BLaER1 (cell line): ENCODE measurements at regions not wholly inside any gene's neighbourhood (a gene's known extent, or its start where the extent isn't known, plus 50 kb on each side); places are given as distances from the start of the nearest gene placed in this dataset.
"Not testable (repeated sequence)": the region's sequence is repeated elsewhere in the genome, so short reads cannot be mapped to it uniquely, and the experiment has no call there.

Source experiments
- H3K27ac ChIP-seq: shearing (Covaris generic); formaldehyde crosslinking; 2 replicates; pipeline ENCODE4 v1.8.1; 2022
- H3K27me3 ChIP-seq: shearing (Covaris generic); formaldehyde crosslinking; 2 replicates; pipeline ENCODE4 v1.8.1; 2022
- H3K36me3 ChIP-seq: shearing (Covaris generic); formaldehyde crosslinking; 2 replicates; pipeline ENCODE4 v1.8.1; 2022
- H3K4me1 ChIP-seq: shearing (Covaris generic); formaldehyde crosslinking; 2 replicates; pipeline ENCODE4 v1.8.1; 2022
- H3K4me2 ChIP-seq: shearing (Covaris generic); formaldehyde crosslinking; 2 replicates; pipeline ENCODE4 v1.8.1; 2022
- H3K4me3 ChIP-seq: shearing (Covaris generic); formaldehyde crosslinking; 2 replicates; pipeline ENCODE4 v1.8.1; 2022
- H3K9ac ChIP-seq: shearing (Covaris generic); formaldehyde crosslinking; 2 replicates; pipeline ENCODE4 v1.8.1; 2022
- H3K9me3 ChIP-seq: shearing (Covaris generic); formaldehyde crosslinking; 2 replicates; pipeline ENCODE4 v1.8.1; 2022
- H4K20me1 ChIP-seq: shearing (Covaris generic); formaldehyde crosslinking; 2 replicates; pipeline ENCODE4 v1.8.1; 2022
- Cebpa-rat ChIP-seq: shearing (Covaris generic); IDR thresholded peaks from 2 replicates; pipeline ENCODE4 v1.8.1; 2022

DNA sequence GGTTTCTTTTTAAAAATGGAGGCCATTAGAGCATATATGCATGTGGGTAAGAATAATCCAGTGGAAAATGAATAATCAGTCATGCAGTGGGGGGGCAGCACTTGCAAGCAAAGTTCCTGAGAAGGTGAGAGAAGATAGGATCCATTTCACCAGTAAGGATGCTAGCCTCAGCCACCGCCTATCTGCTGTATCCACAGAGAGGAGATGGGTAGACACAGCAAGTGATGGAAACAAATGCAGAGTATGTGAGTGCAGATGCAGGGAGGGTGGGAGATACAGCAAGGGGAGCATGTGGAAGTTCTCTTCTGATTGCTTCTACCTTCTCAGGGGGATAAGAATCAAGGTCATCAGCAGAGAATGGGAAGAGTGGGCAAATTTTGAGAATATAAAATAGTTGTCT, 171.4 kb upstream of the PDE1C start:
- Histone ChIP-seq H3K4me2 (no peak overlapping the region), H3K4me1 (no peaks in the 10 kb centered on the region), H3K4me3 (no peak overlapping the region), H3K9me3 (no peaks in the 10 kb centered on the region), H3K36me3 (no peaks in the 10 kb centered on the region), H4K20me1 (no peaks in the 10 kb centered on the region), H3K27ac (no peak overlapping the region), H3K27me3 (no peaks in the 10 kb centered on the region), H3K9ac (no peak overlapping the region)
- no peak for TF ChIP-seq Cebpa-rat

DNA sequence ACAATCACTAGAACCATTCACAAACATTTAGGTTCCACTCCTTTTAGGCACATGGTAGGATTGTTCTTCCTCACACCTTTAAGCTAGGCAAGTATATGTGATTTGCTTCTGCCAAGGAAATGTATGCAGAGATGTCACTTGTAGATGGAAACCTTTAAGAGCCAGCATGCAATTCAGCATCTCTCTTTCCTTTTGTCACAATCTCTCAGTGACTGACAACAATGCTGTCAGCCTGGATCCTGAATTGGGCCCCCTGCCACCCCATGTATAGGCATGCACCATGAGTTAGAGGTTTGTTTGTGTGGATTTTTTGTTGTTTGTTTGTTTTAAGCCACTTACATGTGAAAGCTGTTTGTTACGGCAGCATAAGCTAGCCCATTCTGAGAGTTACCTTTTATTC, 169.6 kb upstream of the PDE1C start:
- no peak overlapping the region for H3K4me3 ChIP-seq
- TF ChIP-seq Cebpa-rat, result no peak
- no peak overlapping the region for H3K4me2 ChIP-seq
- H3K27me3 ChIP-seq, result no peaks in the 10 kb centered on the region
- no peak overlapping the region for H3K27ac ChIP-seq
- no peaks in the 10 kb centered on the region for H3K36me3 ChIP-seq
- H4K20me1 ChIP-seq, result no peaks in the 10 kb centered on the region
- H3K9me3 ChIP-seq, result peaks cover 5% of the 10 kb centered on the region; the same call in 1 of the 2 replicates
- no peak overlapping the region for H3K9ac ChIP-seq
- H3K4me1 ChIP-seq, result no peaks in the 10 kb centered on the region

- no peaks in the 10 kb centered on the region for H3K36me3 ChIP-seq
- H3K27ac ChIP-seq, result no peak overlapping the region
- peaks cover 7% of the 10 kb centered on the region; the same call in 1 of the 2 replicates for H3K9me3 ChIP-seq
- no peak for TF ChIP-seq Cebpa-rat
- no peak overlapping the region for H3K9ac ChIP-seq
- H3K27me3 ChIP-seq, result no peaks in the 10 kb centered on the region
- H4K20me1 ChIP-seq, result no peaks in the 10 kb centered on the region
- H3K4me2 ChIP-seq, result no peak overlapping the region
- H3K4me1 ChIP-seq, result no peaks in the 10 kb centered on the region
- no peak overlapping the region for H3K4me3 ChIP-seq
These were observed 158.4 kb upstream of the PDE1C start for GRCh38 chr7:32228601-32229000.

GRCh38 chr7:32227746-32228145, 157.5 kb upstream of the PDE1C start:
- Histone ChIP-seq H3K9me3 (peaks cover 7% of the 10 kb centered on the region; the same call in 1 of the 2 replicates), H3K4me3 (no peak overlapping the region), H3K9ac (no peak overlapping the region), H3K27ac (no peak overlapping the region), H3K27me3 (no peaks in the 10 kb centered on the region), H4K20me1 (no peaks in the 10 kb centered on the region), H3K4me1 (no peaks in the 10 kb centered on the region), H3K36me3 (no peaks in the 10 kb centered on the region), H3K4me2 (no peak overlapping the region)
- TF ChIP-seq Cebpa-rat, result no peak

- Histone ChIP-seq H3K9ac (no peak overlapping the region), H3K27me3 (no peaks in the 10 kb centered on the region), H3K4me2 (no peak overlapping the region), H3K4me3 (no peak overlapping the region), H4K20me1 (no peaks in the 10 kb centered on the region), H3K4me1 (no peaks in the 10 kb centered on the region), H3K9me3 (peaks cover 7% of the 10 kb centered on the region; the same call in 1 of the 2 replicates), H3K27ac (no peak overlapping the region), H3K36me3 (no peaks in the 10 kb centered on the region)
- no peak for TF ChIP-seq Cebpa-rat
These were observed 154.1 kb upstream of the PDE1C start for GRCh38 chr7:32224276-32224675.

DNA sequence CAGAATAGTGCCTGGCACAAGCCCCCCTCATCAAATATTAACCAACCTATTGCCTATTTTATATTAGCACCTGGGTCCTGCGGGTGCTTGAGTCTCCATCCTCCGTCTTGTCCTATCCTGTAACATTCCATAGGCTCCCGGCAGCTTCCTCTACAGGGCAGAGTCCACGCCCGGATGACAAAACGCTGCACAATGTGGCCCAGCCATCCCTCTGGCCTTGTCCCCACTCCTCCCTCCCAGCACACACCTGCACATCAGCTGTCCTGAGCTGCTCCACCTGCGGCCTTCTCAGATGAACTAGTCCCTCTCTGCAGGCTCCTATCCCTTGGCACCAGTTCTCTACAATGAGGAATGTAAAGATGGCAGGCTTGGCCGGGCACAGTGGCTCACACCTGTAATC, 153.5 kb upstream of the PDE1C start:
- H3K9ac ChIP-seq, result no peak overlapping the region
- H3K27ac ChIP-seq, result no peak overlapping the region
- H3K27me3 ChIP-seq, result no peaks in the 10 kb centered on the region
- no peaks in the 10 kb centered on the region for H4K20me1 ChIP-seq
- no peak for TF ChIP-seq Cebpa-rat
- H3K9me3 ChIP-seq, result peaks cover 7% of the 10 kb centered on the region; the same call in 1 of the 2 replicates
- H3K36me3 ChIP-seq, result no peaks in the 10 kb centered on the region
- no peak overlapping the region for H3K4me2 ChIP-seq
- no peaks in the 10 kb centered on the region for H3K4me1 ChIP-seq
- no peak overlapping the region for H3K4me3 ChIP-seq

DNA sequence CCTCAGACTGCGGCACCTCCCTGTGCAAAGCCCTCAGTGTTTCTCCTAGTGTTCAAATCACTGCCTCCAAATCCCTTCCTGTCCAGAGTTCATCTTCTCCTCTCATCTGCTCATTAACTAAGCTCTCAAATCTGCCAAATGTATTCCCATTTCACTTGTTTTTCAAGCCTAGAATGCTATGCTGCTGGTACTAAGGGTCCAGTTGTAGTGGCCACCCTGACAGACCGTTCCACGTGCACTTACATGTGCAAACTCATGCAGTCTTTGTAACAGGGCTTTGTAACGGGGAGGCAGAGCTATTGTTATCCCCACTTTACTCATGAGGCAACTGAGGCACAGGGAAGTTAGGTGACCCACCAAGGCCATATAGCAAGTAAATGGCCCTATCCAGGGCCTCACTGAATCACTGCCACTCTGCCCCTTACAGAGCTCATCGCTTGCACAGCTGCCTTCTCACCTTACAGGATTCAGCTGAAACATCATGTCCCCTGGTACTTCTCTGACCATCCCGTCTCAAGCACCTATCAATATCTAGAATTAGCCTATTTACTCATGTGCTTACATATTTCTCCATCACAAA, 153.0 kb upstream of the PDE1C start:
- H3K27ac ChIP-seq, result no peak overlapping the region
- no peak overlapping the region for H3K9ac ChIP-seq
- H3K4me3 ChIP-seq, result no peak overlapping the region
- H3K4me2 ChIP-seq, result no peak overlapping the region
- H3K36me3 ChIP-seq, result no peaks in the 10 kb centered on the region
- no peaks in the 10 kb centered on the region for H3K27me3 ChIP-seq
- peaks cover 7% of the 10 kb centered on the region; the same call in 1 of the 2 replicates for H3K9me3 ChIP-seq
- no peaks in the 10 kb centered on the region for H4K20me1 ChIP-seq
- H3K4me1 ChIP-seq, result no peaks in the 10 kb centered on the region
- TF ChIP-seq Cebpa-rat, result no peak

DNA sequence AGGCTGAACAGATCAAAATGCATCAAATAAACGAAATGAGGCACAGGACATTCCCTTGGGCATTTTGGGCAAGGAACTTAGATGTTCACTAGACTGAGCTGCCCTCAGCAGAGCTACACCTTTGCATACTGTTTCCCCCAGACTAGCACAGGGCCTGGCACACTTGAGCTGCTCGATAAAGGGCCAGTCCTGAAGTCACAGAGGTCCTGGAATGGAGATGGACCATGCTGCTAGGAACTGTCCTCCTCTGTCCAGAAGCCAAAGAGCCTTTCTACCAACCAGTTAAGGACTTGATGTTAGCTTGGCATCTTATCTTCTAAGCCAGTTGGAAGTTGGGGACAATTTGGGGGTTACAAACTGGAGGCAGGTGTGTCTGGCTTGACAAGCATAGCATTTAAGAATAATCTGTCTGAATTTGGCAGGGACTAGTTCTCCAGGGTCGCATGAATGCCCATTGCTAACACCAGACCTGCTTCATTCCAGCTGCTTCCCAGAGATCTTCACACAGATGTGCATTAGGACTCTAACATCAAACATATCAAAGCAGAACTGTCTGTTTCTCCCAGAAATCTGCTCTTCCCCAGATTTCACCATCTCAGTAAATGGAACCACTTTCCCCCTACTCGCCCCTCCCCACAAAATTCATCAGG, 152.2 kb upstream of the PDE1C start:
- Histone ChIP-seq H3K9ac (no peak overlapping the region), H3K4me1 (no peaks in the 10 kb centered on the region), H4K20me1 (no peaks in the 10 kb centered on the region), H3K36me3 (no peaks in the 10 kb centered on the region), H3K27ac (no peak overlapping the region), H3K27me3 (no peaks in the 10 kb centered on the region), H3K4me2 (no peak overlapping the region), H3K4me3 (no peak overlapping the region), H3K9me3 (no peaks in the 10 kb centered on the region)
- TF ChIP-seq Cebpa-rat, result no peak

DNA sequence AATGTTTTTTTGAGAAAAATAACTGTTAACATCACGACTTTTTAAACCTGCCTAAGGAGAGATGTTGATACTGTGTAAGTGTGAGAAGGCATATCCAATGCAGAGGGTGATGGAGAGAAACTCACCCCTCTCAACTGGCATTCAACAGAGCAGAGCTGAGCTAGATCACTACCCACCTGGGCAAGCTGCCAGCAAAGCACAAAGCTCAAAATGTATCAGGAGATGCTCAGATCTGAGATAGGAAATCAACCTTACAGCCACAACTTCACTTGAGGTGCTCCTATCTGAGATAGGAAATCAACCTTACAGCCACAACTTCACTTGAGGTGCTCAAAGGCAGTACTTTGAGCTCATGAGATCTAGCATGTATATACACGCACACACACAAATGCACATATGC, 151.5 kb upstream of the PDE1C start:
- Histone ChIP-seq H3K4me3 (no peak overlapping the region), H3K4me2 (no peak overlapping the region), H4K20me1 (no peaks in the 10 kb centered on the region), H3K9ac (no peak overlapping the region), H3K27ac (no peak overlapping the region), H3K9me3 (no peaks in the 10 kb centered on the region), H3K36me3 (no peaks in the 10 kb centered on the region), H3K4me1 (no peaks in the 10 kb centered on the region), H3K27me3 (no peaks in the 10 kb centered on the region)
- no peak for TF ChIP-seq Cebpa-rat

GRCh38 chr7:32221056-32221455, 150.8 kb upstream of the PDE1C start:
- no peaks in the 10 kb centered on the region for H4K20me1 ChIP-seq
- H3K4me3 ChIP-seq, result no peak overlapping the region
- H3K36me3 ChIP-seq, result no peaks in the 10 kb centered on the region
- no peak overlapping the region for H3K4me2 ChIP-seq
- no peaks in the 10 kb centered on the region for H3K27me3 ChIP-seq
- H3K9me3 ChIP-seq, result no peaks in the 10 kb centered on the region
- no peak overlapping the region for H3K27ac ChIP-seq
- no peaks in the 10 kb centered on the region for H3K4me1 ChIP-seq
- no peak for TF ChIP-seq Cebpa-rat
- no peak overlapping the region for H3K9ac ChIP-seq

- not testable (repeated sequence) for H3K27ac ChIP-seq, H3K27me3 ChIP-seq, H3K4me3 ChIP-seq, H3K9ac ChIP-seq, H3K36me3 ChIP-seq, H3K4me2 ChIP-seq, H3K9me3 ChIP-seq, H3K4me1 ChIP-seq, H4K20me1 ChIP-seq
These were observed 149.6 kb upstream of the PDE1C start for GRCh38 chr7:32219831-32220230.
